ENCODE measurements at regions not wholly inside any gene's neighbourhood (a gene's known extent, or its start where the extent isn't known, plus 50 kb on each side); places are given as distances from the start of the nearest gene placed in this dataset.

- TF ChIP-seq CTCF (IDR thresholded peaks at IDR 0.05; ENCODE audit: low read depth, low read length, poor library complexity, severe bottlenecking) (no peak), EZH2phosphoT487 (IDR thresholded peaks at IDR 0.05; ENCODE audit: borderline replicate concordance, low read length) (no peak)
Observed at GRCh38 chrX:6661736-6662135, 126.8 kb upstream of the VCX3A start.
